Fibroblast of lung (primary cell): ENCODE measurements at regions not wholly inside any gene's neighbourhood (a gene's known extent, or its start where the extent isn't known, plus 50 kb on each side); places are given as distances from the start of the nearest gene placed in this dataset.

Source experiments
- EZH2 ChIP-seq: IDR thresholded peaks from 2 replicates; pipeline ENCODE4 v1.5.1; 2012; ENCODE audit warnings: low read length, control low read depth, mild to moderate bottlenecking; ENCODE audit errors: missing control alignments
- TF ChIP-seq, protein P1 (sequence below), 2 donors: IDR thresholded peaks in 1 of 2; conservative IDR thresholded peaks in 1 of 2; 1 replicate in 1 of 2; 2 replicates in 1 of 2; pipeline ENCODE4 v1.5.1; 2011 to 2012; ENCODE audit warnings: low read length in 2 of 2, control low read depth in 1 of 2, inconsistent platforms in 1 of 2, low read depth in 1 of 2, mild to moderate bottlenecking in 1 of 2

DNA sequence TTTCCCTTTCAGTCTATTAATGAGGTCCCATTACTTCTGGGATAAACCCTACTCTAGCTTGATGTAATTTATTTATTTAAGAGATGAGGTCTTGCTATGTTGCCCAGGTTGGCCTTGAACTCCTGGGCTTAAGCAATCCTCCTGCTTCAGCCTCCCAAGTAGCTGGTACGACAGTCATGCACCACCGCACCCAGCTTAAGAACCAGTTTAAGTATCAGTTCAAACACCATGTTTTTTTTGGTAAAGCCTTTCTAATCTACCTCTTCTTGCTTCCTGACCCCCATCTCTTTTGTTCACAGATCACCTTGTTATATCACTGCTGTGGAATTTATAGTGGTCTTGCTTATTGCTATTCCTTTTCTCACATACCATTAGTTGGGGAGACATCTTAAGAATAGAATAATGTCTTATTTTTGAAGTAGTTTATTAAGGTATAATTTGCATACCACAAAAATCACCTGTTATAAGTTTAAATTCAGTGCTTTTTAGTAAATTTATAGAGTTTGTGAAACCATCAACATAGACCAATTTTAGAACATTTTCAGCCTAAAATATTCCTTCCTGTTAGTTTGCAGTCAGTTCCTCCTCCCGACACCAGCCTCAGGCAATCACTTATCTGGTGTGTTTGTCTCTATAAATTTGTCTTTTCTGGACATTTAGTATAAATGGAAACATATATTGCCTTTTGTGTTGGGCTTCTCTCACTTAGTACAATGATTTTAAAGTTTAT lies 257.9 kb downstream of the PDCD6IP start:
- TF ChIP-seq, protein P1, sequence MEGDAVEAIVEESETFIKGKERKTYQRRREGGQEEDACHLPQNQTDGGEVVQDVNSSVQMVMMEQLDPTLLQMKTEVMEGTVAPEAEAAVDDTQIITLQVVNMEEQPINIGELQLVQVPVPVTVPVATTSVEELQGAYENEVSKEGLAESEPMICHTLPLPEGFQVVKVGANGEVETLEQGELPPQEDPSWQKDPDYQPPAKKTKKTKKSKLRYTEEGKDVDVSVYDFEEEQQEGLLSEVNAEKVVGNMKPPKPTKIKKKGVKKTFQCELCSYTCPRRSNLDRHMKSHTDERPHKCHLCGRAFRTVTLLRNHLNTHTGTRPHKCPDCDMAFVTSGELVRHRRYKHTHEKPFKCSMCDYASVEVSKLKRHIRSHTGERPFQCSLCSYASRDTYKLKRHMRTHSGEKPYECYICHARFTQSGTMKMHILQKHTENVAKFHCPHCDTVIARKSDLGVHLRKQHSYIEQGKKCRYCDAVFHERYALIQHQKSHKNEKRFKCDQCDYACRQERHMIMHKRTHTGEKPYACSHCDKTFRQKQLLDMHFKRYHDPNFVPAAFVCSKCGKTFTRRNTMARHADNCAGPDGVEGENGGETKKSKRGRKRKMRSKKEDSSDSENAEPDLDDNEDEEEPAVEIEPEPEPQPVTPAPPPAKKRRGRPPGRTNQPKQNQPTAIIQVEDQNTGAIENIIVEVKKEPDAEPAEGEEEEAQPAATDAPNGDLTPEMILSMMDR (conservative IDR thresholded peaks at IDR 0.05 in 1 of 2, IDR thresholded peaks at IDR 0.05 in 1 of 2; ENCODE audit: low read depth in 1 of 2, low read length in 2 of 2): no peak
- no peak for TF ChIP-seq EZH2
